OCI-LY1 (cell line): ENCODE measurements at regions not wholly inside any gene's neighbourhood (a gene's known extent, or its start where the extent isn't known, plus 50 kb on each side); places are given as distances from the start of the nearest gene placed in this dataset.

ENCODE experiments used
- CTCF ChIP-seq: fragments of 200-600 bp; sonication (generic), shearing (Covaris generic); IDR thresholded peaks from 2 replicates; pipeline ENCODE4 v1.5.1; 2017; ENCODE audit warnings: mild to moderate bottlenecking, antibody characterized with exemption, low read length, moderate library complexity, mixed read lengths
- EZH2 ChIP-seq: fragments of 200-600 bp; sonication (generic), shearing (Covaris generic); IDR thresholded peaks from 2 replicates; pipeline ENCODE4 v1.8.0; 2017; ENCODE audit warnings: borderline replicate concordance, mixed run types, mild to moderate bottlenecking, antibody characterized with exemption, low read length, moderate library complexity, mixed read lengths

- TF ChIP-seq CTCF (no peak), EZH2 (no peak)
Measured at GRCh38 chr2:128724972-128725371, 406.3 kb upstream of the HS6ST1 start.
